Smooth muscle cell of the brain vasculature (primary cell): ENCODE measurements at regions not wholly inside any gene's neighbourhood (a gene's known extent, or its start where the extent isn't known, plus 50 kb on each side); places are given as distances from the start of the nearest gene placed in this dataset.
A peak's percentile ranks its signal among the peaks of the same experiment; 100 is the strongest.

ENCODE experiments used
- DNase-seq: peaks from one replicate; pipeline ENCODE4 v3.0.0-alpha.2; 2012; ENCODE audit warnings: low read depth, low spot score

- no peak for DNase-seq
Measured at GRCh38 chr4:123317211-123317610, 79.4 kb upstream of the SPRY1 start.

DNA sequence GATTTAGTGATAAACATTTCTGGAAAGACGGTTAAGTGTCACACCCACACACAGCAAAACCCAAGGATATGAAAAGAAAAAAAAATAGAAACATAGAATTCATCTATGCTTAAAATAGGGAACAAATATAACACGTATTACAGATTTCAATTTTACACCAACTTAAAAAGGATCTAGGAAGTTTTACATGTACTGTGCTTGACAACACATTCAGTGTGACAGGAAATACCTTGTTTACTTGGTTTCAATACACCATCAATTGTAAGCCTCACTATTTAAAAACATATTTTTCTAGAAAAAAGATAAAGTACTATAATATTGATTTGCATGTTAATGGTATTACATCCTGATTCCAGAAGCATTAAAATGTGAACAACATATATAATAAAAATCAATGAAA is 77.0 kb upstream of the SPRY1 start:
- DNase-seq: no peak

GRCh38 chr4:123323998-123324397 is 72.6 kb upstream of the SPRY1 start:
- no peak for DNase-seq

- DNase-seq: no peak
Measured at GRCh38 chr4:123325241-123325681, 71.3 kb upstream of the SPRY1 start.

DNA sequence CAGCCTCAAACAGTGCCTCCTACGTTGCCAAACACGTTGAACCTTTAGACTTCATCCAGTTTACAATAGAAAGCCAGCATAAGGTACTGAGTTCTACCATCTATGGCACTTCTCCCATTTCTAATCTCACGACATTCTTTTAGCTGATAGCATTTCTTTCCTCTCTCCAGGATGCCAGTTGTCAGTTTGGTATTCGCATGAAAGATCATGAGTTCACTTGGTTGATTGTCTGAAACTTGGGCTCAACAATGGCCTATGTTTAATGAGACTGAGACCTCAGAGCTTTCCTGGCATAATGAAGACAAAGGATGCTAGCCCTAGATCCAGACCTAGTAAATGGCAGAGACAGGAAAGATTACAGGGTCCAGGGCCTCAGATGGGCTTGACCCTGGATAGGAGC is 69.2 kb upstream of the SPRY1 start:
- DNase-seq: no peak

DNA sequence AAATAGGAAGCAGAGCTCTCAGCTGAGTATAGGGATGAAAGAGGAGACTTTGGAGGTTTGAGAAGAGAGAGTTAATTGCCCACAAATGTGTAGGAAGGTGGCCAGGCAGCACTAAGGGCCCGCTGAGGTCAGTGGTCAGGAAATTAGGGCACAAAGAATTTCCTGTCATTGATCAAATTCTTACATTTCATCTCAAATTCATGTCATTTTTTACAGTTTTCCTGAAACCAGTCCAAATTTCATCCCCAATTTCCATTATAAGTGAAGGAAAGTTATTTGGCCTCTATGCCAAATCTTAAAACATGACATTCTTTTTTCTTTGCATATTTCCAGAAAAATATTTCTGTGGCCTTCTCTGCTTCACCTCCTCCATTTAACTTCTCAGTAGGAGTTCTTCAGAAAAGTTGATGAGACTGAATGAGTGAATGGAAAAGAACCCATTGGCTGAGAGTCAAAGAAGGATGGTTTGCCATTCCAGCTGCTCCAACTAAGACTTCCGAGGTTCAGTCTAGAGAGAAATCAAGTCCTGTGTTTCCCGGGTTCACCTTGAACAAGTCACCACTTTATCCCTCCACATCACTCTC is 68.7 kb upstream of the SPRY1 start:
- DNase-seq: no peak

DNA sequence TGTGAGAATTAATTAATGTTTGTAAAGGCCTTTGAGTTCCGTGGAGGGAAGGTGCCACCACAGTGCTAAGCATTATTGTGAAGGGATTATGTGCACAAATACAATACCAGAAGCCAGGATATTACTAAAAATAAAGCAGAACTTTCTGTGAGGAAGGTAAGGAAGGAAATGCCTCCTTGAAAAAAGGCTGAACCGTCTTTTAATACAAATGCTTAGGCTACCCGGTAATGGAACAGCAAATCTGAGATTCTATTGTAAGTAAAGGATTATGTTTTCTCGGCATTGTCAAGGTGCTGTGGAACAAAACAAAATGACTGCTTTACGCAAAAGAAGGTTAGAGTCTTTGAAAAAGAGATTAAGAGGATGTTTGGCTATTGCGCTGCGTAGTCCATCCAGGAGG is 57.9 kb upstream of the SPRY1 start:
- no peak for DNase-seq

GRCh38 chr4:123339507-123340380 is 56.9 kb upstream of the SPRY1 start:
- DNase-seq: no peak

DNA sequence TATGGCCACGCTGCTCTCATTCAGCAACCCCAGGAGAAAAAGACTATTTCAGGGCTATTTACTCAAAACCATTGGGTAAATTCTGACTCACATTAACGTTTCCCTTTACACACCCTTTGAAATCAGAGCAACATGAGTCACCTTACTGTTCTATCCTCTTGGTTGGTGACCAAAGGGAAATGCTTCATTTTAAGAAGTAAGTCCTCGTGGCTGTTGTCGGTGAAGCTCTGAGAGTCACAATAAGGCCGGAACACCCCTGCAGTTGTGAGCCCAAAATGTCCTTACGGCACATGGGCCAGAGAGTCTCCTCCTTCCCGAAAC is 56.3 kb upstream of the SPRY1 start:
- DNase-seq: peak; percentile 32

DNA sequence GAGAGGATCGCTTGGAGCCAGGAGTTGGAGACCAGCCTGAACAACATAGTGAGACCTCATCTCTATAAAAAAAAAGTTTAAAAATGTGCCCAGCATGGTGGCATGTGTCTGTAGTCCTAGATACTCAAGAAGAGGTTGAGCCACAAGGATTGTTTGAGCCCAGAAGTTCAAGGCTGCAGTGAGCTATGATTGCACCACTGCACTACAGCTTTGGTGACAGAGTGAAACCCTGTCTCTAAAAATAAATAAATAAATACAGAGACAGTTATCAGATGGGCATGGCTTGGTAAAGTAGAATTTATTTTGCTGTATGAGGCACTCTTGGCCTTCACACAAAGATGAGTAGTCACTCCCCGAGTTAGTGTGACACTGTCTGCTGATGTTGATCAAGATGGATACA is 54.1 kb upstream of the SPRY1 start:
- DNase-seq: no peak

DNA sequence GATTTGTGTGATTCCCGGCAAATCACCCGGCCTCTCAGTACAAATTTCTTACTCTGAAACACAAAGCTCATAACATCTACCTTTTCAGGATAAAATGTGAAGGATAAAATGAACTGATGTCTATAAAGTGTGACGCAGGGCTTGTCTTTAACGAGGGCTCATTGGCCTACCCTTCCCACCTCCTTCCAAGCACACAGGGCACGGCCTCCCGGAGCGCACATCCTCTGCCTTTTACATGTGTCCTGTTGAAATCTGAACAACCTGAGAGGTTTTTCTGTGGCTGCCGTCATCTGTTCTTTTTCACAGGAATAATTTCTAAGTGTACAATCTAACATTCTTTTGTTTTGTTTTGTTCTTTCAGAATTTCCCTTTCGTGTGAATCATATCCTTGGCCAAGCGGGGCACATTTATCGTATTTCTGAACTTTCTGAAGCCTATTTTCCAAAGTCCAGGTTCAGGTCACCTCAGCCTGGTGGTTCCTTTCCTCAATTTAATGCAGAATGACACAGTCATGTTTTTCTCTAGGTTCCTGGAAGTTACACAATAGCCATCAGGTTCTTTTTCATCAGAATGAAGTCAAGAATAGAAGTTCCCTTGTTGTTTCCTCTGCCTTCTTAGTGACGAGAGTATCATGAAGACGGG is 53.1 kb upstream of the SPRY1 start:
- no peak for DNase-seq

DNA sequence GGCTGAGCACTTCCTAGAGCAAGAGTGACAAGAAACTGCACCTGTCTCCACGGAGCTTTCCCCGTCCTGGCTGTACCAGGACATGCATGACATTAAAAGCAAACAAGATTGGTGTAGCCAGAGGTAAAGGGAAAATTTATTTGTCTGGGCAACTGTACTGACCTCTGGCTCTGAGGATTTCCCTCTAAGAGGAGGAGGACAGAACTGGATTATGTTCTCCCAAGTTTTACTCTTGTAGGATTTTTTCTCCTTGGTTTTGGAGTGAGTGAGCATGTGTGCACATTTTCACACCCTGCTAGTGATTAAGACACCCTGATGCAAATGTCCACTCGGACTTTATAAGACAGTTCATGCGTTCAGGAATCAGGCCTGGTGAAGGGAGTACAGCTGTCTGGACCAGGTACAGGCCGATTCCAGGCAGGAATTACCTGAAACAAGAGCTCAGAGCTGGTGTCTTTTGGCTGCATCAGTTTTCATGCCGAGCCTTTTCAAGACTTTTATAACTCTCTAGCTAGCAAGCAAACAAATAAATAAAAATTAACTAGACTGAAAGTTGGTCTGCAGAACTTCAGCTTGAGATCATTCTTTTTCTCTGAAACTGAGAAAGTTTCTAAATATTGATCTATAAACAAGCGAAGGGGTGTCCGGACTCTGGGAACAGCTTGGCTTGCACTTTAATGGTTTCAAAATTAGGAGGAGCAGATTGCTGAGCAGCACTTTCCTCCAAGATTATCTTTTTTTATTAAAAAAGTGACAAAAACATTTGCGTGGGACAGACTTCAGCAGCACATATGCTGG is 51.3 kb upstream of the SPRY1 start:
- DNase-seq: no peak

DNA sequence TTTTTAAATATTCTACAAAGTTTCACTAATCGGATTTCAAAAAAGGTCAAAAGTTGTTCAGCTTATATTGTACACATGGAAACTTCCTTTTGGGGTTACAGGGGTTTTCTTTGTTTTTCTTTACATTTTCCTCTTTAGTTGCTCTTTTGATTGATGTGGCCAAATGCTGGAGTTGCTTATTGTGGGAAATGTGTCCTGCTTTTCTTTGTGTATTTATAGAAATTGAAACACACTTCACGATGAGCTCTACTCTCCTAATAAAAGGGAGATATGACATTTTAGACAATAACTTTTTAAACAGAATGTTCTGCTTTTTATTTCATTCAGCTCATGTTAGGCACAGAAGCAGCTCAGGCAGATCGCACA is 50.7 kb upstream of the SPRY1 start:
- no peak for DNase-seq

GRCh38 chr4:123346330-123346940 is 50.2 kb upstream of the SPRY1 start:
- no peak for DNase-seq
